ENCODE measurements at regions not wholly inside any gene's neighbourhood (a gene's known extent, or its start where the extent isn't known, plus 50 kb on each side); places are given as distances from the start of the nearest gene placed in this dataset.

- peaks cover 35% of the 10 kb centered on the region for H3K4me1 ChIP-seq
- TF ChIP-seq, protein P1, sequence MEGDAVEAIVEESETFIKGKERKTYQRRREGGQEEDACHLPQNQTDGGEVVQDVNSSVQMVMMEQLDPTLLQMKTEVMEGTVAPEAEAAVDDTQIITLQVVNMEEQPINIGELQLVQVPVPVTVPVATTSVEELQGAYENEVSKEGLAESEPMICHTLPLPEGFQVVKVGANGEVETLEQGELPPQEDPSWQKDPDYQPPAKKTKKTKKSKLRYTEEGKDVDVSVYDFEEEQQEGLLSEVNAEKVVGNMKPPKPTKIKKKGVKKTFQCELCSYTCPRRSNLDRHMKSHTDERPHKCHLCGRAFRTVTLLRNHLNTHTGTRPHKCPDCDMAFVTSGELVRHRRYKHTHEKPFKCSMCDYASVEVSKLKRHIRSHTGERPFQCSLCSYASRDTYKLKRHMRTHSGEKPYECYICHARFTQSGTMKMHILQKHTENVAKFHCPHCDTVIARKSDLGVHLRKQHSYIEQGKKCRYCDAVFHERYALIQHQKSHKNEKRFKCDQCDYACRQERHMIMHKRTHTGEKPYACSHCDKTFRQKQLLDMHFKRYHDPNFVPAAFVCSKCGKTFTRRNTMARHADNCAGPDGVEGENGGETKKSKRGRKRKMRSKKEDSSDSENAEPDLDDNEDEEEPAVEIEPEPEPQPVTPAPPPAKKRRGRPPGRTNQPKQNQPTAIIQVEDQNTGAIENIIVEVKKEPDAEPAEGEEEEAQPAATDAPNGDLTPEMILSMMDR (IDR thresholded peaks at IDR 0.05) = no peak
- H3K9me3 ChIP-seq = no peaks in the 10 kb centered on the region
- no peaks in the 10 kb centered on the region for H3K36me3 ChIP-seq
- no peak overlapping the region for H3K27ac ChIP-seq
- no peak overlapping the region for H3K4me3 ChIP-seq
- DNase-seq (no peak), ATAC-seq (no peak)
- intact Hi-C loops (cut with DNase I) = no loop called here
- H3K27me3 ChIP-seq (ENCODE audit: low read depth) = no peaks in the 10 kb centered on the region
Observed at GRCh38 chr14:89575386-89576061, 158.5 kb upstream of the FOXN3 start.

GRCh38 chr14:89574420-89574819 lies 157.4 kb upstream of the FOXN3 start:
- Histone ChIP-seq H3K27me3 (ENCODE audit: low read depth) (no peaks in the 10 kb centered on the region), H3K9me3 (no peaks in the 10 kb centered on the region), H3K4me1 (peaks cover 35% of the 10 kb centered on the region), H3K27ac (no peak overlapping the region), H3K4me3 (no peak overlapping the region), H3K36me3 (no peaks in the 10 kb centered on the region)
- DNase-seq (no peak), ATAC-seq (no peak)
- TF ChIP-seq, protein P1 (IDR thresholded peaks at IDR 0.05) = no peak
- intact Hi-C loops (cut with DNase I) = no loop called here

DNA sequence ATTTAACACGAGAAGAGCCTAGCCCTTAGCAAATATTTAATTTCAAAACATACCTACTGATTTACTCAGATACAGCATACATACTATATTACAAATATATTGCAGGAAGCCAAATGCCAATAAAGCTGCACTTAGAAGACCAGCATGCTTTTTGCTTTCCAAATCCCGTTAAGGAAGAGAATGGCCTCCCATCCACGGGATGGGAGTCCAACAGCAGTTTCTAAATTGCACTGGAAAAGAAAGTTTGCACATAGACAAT lies 156.3 kb upstream of the FOXN3 start:
- DNase-seq (no peak), ATAC-seq (no peak)
- no peak overlapping the region for H3K27ac ChIP-seq
- peaks cover 35% of the 10 kb centered on the region for H3K4me1 ChIP-seq
- no peaks in the 10 kb centered on the region for H3K36me3 ChIP-seq
- TF ChIP-seq, protein P1 (IDR thresholded peaks at IDR 0.05) = no peak
- no peak overlapping the region for H3K4me3 ChIP-seq
- no peaks in the 10 kb centered on the region for H3K27me3 ChIP-seq (ENCODE audit: low read depth)
- intact Hi-C loops (cut with DNase I) = no loop called here
- no peaks in the 10 kb centered on the region for H3K9me3 ChIP-seq

GRCh38 chr14:89572596-89573398 lies 155.8 kb upstream of the FOXN3 start:
- no peak overlapping the region for H3K27ac ChIP-seq
- ATAC-seq (no peak), DNase-seq (no peak)
- no peaks in the 10 kb centered on the region for H3K27me3 ChIP-seq (ENCODE audit: low read depth)
- H3K4me1 ChIP-seq = peaks cover 35% of the 10 kb centered on the region
- no peaks in the 10 kb centered on the region for H3K9me3 ChIP-seq
- TF ChIP-seq, protein P1 (IDR thresholded peaks at IDR 0.05) = no peak
- intact Hi-C loops (cut with DNase I) = no loop called here
- H3K36me3 ChIP-seq = no peaks in the 10 kb centered on the region
- no peak overlapping the region for H3K4me3 ChIP-seq

DNA sequence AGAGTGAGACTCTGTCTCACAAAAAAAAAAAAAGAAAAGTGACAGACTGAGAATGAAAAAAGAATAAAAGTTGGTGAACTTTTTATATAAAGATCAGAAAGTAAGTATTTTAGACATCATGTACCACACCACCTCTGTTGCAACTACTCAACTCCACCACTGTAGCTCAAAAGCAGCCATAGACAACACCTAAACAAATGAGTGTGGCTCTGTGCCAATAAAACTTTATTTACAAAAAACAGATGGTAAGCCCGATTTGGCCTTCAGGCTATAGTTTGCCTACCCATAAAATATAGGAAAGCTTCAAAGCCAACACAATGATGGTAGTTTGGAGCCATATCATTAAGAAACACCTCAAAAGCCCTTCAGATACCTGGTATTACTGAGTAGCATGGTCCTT lies 154.5 kb upstream of the FOXN3 start:
- Histone ChIP-seq H3K4me3 (no peak overlapping the region), H3K27ac (no peak overlapping the region), H3K9me3 (no peaks in the 10 kb centered on the region), H3K4me1 (peaks cover 35% of the 10 kb centered on the region), H3K27me3 (ENCODE audit: low read depth) (no peaks in the 10 kb centered on the region), H3K36me3 (no peaks in the 10 kb centered on the region)
- no peak for DNase-seq
- ATAC-seq = no peak
- TF ChIP-seq, protein P1 (IDR thresholded peaks at IDR 0.05) = no peak
- intact Hi-C loops (cut with DNase I) = no loop called here

All from lower lobe of right lung (tissue), 2 donors.